Lower lobe of right lung (tissue), 2 donors: ENCODE measurements at regions not wholly inside any gene's neighbourhood (a gene's known extent, or its start where the extent isn't known, plus 50 kb on each side); places are given as distances from the start of the nearest gene placed in this dataset.

Experiments
- ATAC-seq, 2 donors: fragments of 200-7000 bp; cut with Tn5 transposase; one replicate each; pipeline ENCODE4 v1.9.1; 2020 to 2022; ENCODE audit warnings: mild to moderate bottlenecking in 2 of 2, moderate library complexity in 2 of 2
- DNase-seq: peaks from one replicate; pipeline ENCODE4 v3.0.0-alpha.2; 2020
- H3K27ac ChIP-seq: fragments of 200-600 bp; one replicate; pipeline ENCODE4 v1.8.0; 2022
- H3K27me3 ChIP-seq: fragments of 200-600 bp; one replicate; pipeline ENCODE4 v1.8.0; 2022; ENCODE audit warnings: low read depth
- H3K36me3 ChIP-seq: fragments of 200-600 bp; one replicate; pipeline ENCODE4 v1.8.0; 2022; ENCODE audit warnings: mild to moderate bottlenecking
- H3K4me1 ChIP-seq: fragments of 200-600 bp; one replicate; pipeline ENCODE4 v1.8.0; 2022
- H3K4me3 ChIP-seq: fragments of 200-600 bp; one replicate; pipeline ENCODE4 v1.8.0; 2022; ENCODE audit warnings: mild to moderate bottlenecking
- H3K9me3 ChIP-seq: fragments of 200-600 bp; one replicate; pipeline ENCODE4 v1.8.0; 2022
- intact Hi-C: fragments of 100-400 bp; cut with DNase I; formaldehyde crosslinking; loops from one replicate; pipeline ENCODE4 v1.11.0; 2022
- TF ChIP-seq, protein P1 (sequence below): fragments of 200-600 bp; IDR thresholded peaks from one replicate; pipeline ENCODE4 v1.8.0; 2022; ENCODE audit warnings: antibody characterized with exemption, mild to moderate bottlenecking
- donor health status: DM: no; HTN: yes; CAD: no; lungs with severe emphysema.

DNA sequence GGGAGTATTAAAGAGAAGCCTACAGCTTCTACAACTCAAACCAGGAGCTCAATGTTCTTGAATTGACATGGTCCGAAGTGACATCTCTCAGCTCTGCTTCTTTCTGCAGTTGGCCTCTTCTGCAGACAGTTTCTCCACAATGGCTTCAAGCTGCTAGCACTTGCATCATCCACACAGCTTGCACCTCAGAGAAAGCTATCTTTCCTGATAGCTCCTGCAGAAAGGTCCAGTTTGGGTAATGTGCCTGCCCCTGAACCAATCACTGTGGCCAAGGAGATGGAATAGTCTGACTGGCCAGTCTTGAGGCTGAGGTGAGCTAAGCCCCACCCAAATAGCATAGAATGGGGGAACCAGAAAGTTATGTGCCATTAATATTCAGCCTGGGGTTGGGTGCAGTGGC, 95.8 kb upstream of the ABCA1 start:
- no peaks in the 10 kb centered on the region for H3K4me1 ChIP-seq
- TF ChIP-seq, protein P1, sequence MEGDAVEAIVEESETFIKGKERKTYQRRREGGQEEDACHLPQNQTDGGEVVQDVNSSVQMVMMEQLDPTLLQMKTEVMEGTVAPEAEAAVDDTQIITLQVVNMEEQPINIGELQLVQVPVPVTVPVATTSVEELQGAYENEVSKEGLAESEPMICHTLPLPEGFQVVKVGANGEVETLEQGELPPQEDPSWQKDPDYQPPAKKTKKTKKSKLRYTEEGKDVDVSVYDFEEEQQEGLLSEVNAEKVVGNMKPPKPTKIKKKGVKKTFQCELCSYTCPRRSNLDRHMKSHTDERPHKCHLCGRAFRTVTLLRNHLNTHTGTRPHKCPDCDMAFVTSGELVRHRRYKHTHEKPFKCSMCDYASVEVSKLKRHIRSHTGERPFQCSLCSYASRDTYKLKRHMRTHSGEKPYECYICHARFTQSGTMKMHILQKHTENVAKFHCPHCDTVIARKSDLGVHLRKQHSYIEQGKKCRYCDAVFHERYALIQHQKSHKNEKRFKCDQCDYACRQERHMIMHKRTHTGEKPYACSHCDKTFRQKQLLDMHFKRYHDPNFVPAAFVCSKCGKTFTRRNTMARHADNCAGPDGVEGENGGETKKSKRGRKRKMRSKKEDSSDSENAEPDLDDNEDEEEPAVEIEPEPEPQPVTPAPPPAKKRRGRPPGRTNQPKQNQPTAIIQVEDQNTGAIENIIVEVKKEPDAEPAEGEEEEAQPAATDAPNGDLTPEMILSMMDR, result no peak
- H3K27me3 ChIP-seq, result no peaks in the 10 kb centered on the region
- DNase-seq, result no peak
- intact Hi-C loops, result no loop called here
- H3K9me3 ChIP-seq, result no peaks in the 10 kb centered on the region
- ATAC-seq, result no peak
- H3K4me3 ChIP-seq, result no peak overlapping the region
- no peak overlapping the region for H3K27ac ChIP-seq
- no peaks in the 10 kb centered on the region for H3K36me3 ChIP-seq

DNA sequence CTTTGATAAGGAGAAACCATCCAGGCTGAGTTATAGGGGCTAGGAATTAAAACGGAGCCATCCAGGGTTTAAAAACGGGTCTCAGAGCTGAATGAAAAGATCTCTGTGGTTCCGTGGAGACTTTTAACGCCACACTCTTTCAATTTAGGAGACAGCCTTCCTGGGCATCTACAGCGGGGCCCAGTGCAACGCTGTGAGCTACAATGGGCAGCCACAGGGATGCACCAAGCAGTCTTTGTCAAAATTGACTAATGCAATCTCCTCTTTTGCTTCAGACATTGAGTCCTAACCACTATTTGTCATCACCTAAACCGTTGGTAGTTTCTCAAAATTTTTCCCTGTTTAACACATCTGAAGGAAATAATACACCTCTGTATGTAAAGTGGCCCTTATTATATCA, 96.6 kb upstream of the ABCA1 start:
- DNase-seq (no peak), ATAC-seq (no peak)
- H3K9me3 ChIP-seq, result no peaks in the 10 kb centered on the region
- no peaks in the 10 kb centered on the region for H3K4me1 ChIP-seq
- H3K4me3 ChIP-seq, result no peak overlapping the region
- TF ChIP-seq, protein P1, result no peak
- no peaks in the 10 kb centered on the region for H3K36me3 ChIP-seq
- H3K27me3 ChIP-seq, result no peaks in the 10 kb centered on the region
- no peak overlapping the region for H3K27ac ChIP-seq
- intact Hi-C loops, result no loop called here

DNA sequence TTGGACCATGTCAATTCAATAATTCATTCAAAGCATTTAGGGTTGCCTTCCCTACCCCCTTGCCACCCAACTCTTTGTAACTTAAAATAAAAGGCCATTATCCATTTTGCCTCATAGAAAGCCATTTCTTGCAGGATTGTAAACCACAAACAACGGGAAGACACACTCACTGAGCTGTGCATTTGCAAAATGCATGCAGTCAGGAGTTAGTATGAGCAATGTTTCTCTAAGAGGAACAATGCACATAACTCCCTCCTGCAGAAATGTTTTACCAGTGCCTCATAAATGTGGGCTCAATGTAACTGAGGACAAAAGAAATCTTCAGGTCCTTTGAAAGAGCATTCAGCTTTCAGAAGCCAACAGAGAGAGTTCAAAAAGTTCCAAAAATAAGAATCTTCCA, 98.5 kb upstream of the ABCA1 start:
- H3K27ac ChIP-seq, result no peak overlapping the region
- no peaks in the 10 kb centered on the region for H3K36me3 ChIP-seq
- ATAC-seq, result no peak
- no peak overlapping the region for H3K4me3 ChIP-seq
- intact Hi-C loops, result no loop called here
- H3K27me3 ChIP-seq, result no peaks in the 10 kb centered on the region
- TF ChIP-seq, protein P1, result no peak
- DNase-seq, result no peak
- no peaks in the 10 kb centered on the region for H3K9me3 ChIP-seq
- H3K4me1 ChIP-seq, result no peaks in the 10 kb centered on the region

DNA sequence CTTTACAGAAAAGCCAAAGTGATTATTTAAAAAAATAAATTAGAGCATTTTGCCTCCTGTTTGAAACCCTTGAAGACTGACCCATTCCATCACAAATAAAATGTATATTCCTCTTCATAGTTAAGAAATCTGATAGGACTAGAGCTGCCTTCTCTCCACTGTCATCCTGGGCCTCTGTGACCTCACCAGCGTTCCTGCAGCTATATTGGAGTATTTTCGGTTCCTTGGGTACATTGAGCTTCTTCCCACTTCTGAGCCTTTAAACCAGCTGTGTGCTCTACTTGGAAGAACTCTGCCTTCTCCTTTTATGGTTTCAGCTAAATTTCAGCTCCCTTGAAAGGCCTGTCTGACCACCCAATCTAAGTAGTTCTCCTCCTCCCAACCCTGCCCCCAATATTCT, 99.1 kb upstream of the ABCA1 start:
- Histone ChIP-seq H3K4me3 (no peak overlapping the region), H3K36me3 (no peaks in the 10 kb centered on the region), H3K27ac (no peak overlapping the region), H3K27me3 (no peaks in the 10 kb centered on the region), H3K9me3 (no peaks in the 10 kb centered on the region), H3K4me1 (no peaks in the 10 kb centered on the region)
- TF ChIP-seq, protein P1, result no peak
- no peak for ATAC-seq
- intact Hi-C loops, result no loop called here
- DNase-seq, result no peak

DNA sequence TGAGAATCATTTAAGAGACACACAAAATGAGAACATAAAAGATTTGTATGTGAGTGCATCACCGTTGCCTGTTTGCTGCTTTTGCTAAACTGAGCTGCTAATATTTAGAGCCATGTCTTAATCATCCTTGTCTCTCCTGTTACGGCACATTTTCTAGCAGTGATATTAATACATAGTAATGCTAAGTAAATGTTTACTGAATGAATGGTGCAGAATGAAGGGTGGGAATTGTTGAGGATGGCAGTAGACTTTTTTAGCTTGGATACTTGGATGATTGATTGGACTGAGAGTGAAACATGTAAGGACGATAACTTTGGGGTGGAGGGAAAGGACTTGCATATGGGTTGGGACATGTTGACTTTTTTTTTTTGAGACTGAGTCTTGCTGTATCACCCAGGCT, 102.3 kb upstream of the ABCA1 start:
- intact Hi-C loops, result no loop called here
- no peaks in the 10 kb centered on the region for H3K27me3 ChIP-seq
- no peak for ATAC-seq
- no peaks in the 10 kb centered on the region for H3K9me3 ChIP-seq
- no peak for DNase-seq
- H3K27ac ChIP-seq, result no peak overlapping the region
- H3K4me3 ChIP-seq, result no peak overlapping the region
- H3K36me3 ChIP-seq, result no peaks in the 10 kb centered on the region
- TF ChIP-seq, protein P1, result no peak
- H3K4me1 ChIP-seq, result no peaks in the 10 kb centered on the region

DNA sequence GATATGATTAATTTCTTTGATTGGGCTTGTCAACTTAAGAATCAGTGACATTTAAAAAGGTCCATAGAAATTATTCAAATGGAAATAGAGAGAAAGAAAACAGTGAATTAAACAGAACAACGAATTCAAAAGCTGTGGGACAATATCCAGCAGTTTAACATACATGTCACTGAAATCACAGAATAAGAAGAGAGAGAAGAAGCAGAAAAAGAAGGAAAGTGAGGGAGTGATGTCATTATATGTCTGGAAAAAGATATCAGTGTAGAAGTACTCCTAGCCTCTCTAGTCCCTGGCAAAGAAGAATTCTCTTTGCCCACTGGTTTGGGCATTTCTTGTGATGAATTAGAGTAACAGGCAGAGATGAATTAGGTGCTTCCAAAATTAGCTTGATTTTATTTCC, 109.2 kb upstream of the ABCA1 start:
- no peaks in the 10 kb centered on the region for H3K4me1 ChIP-seq
- H3K9me3 ChIP-seq, result no peaks in the 10 kb centered on the region
- H3K27ac ChIP-seq, result no peak overlapping the region
- TF ChIP-seq, protein P1, result no peak
- ATAC-seq, result no peak
- no peak overlapping the region for H3K4me3 ChIP-seq
- intact Hi-C loops, result no loop called here
- no peak for DNase-seq
- no peaks in the 10 kb centered on the region for H3K36me3 ChIP-seq
- no peaks in the 10 kb centered on the region for H3K27me3 ChIP-seq
